BE2C (cell line): ENCODE measurements at regions not wholly inside any gene's neighbourhood (a gene's known extent, or its start where the extent isn't known, plus 50 kb on each side); places are given as distances from the start of the nearest gene placed in this dataset.

Experiments used
- DNase-seq: peaks from one replicate; pipeline ENCODE4 v3.0.0-alpha.2; 2020
- H3K27me3 ChIP-seq: fragments of 250-450 bp; sonication (Bioruptor Pico); 2 replicates; pipeline ENCODE4 v1.5.1; 2020; ENCODE audit warnings: mild to moderate bottlenecking
- H3K36me3 ChIP-seq: fragments of 250-450 bp; sonication (Bioruptor Pico); 2 replicates; pipeline ENCODE4 v1.5.1; 2020; ENCODE audit warnings: mild to moderate bottlenecking
- H3K4me1 ChIP-seq: fragments of 250-450 bp; sonication (Bioruptor Pico); 2 replicates; pipeline ENCODE4 v1.5.1; 2020
- H3K4me3 ChIP-seq: 2 replicates; pipeline ENCODE4 v1.5.1; 2011; ENCODE audit warnings: low read depth, low read length
- H3K9me3 ChIP-seq: fragments of 250-450 bp; sonication (Bioruptor Pico); 2 replicates; pipeline ENCODE4 v1.5.1; 2020
- TF ChIP-seq, protein P1 (sequence below): IDR thresholded peaks from 2 replicates; pipeline ENCODE4 v1.5.1; 2012; ENCODE audit warnings: mild to moderate bottlenecking, low read depth, low read length

DNA sequence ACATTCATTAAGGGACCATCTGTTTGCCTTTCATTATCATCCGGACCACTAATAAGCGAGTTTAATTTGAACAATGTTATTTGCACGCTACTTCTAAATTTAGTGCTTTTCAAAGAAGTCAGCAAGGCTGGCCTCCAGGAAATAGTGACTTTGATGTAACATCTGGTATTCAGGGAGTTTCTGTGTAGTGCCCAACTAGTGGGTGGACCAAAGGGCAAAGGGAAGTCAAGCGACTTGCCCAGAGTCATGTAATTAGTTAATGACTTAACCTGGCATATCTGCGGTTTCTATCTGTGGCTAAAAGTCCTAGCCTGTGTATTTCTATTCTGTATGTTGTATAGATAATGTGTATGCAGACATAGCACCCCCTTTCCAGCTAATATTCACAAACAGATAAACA lies 56.3 kb upstream of the LCORL start:
- H3K4me3 ChIP-seq = no peak overlapping the region
- H3K9me3 ChIP-seq = no peaks in the 10 kb centered on the region
- TF ChIP-seq, protein P1, sequence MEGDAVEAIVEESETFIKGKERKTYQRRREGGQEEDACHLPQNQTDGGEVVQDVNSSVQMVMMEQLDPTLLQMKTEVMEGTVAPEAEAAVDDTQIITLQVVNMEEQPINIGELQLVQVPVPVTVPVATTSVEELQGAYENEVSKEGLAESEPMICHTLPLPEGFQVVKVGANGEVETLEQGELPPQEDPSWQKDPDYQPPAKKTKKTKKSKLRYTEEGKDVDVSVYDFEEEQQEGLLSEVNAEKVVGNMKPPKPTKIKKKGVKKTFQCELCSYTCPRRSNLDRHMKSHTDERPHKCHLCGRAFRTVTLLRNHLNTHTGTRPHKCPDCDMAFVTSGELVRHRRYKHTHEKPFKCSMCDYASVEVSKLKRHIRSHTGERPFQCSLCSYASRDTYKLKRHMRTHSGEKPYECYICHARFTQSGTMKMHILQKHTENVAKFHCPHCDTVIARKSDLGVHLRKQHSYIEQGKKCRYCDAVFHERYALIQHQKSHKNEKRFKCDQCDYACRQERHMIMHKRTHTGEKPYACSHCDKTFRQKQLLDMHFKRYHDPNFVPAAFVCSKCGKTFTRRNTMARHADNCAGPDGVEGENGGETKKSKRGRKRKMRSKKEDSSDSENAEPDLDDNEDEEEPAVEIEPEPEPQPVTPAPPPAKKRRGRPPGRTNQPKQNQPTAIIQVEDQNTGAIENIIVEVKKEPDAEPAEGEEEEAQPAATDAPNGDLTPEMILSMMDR = no peak
- H3K36me3 ChIP-seq = no peaks in the 10 kb centered on the region
- H3K27me3 ChIP-seq = peaks cover 5% of the 10 kb centered on the region; the same call in 1 of the 2 replicates
- DNase-seq = no peak
- no peaks in the 10 kb centered on the region for H3K4me1 ChIP-seq

DNA sequence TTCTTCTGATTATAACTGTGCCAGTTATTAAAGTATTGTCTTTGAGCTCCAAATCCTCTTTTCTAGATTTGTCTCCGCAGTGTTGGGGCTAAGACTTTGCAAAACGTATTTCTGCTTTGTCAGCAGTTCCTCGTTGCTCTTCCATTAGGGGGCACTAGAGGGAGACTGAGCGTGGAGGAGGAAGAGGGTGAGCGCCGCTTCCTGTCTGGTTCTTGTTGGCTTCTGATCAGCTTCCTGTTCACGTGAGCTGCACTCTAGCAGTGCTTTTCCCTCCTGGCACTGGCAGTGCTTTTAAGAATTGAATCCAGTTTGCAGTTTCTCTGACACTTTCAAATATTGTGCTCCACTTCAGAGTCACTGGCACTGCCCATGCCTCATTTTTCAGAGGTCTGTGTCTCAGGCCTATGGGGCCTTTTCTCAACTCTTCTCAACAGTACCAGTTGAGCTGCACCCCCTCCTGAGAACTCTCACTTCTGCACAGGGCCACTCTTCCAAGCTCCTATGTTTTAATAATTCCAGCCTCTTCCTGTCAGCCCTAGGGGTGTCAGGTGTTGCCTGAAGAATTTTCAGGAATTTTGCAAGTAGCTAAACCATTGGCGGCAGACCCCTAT lies 54.4 kb upstream of the LCORL start:
- no peaks in the 10 kb centered on the region for H3K4me1 ChIP-seq
- peaks cover 9% of the 10 kb centered on the region; the same call in 1 of the 2 replicates for H3K27me3 ChIP-seq
- H3K36me3 ChIP-seq = no peaks in the 10 kb centered on the region
- TF ChIP-seq, protein P1 = peak; percentile 85
- no peak overlapping the region for H3K4me3 ChIP-seq
- no peaks in the 10 kb centered on the region for H3K9me3 ChIP-seq
- peak; percentile 76 for DNase-seq

DNA sequence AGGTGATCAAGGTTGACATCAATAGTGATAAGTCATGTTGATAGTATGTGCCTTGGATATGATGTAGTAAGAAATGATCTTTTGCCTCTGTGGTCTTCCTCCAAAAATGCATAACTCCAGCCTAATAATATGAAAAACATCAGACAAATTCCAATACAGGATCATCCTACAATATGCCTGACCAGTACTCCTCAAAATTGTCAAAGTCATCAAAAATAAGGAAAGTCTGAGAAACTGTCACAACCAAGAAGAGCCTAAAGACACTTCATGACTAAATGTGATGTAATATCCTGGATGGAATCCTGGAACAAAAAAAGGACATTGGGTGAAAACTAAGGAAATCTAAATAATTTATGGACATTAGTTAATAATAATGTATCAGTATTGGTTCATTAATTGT lies 50.3 kb upstream of the LCORL start:
- TF ChIP-seq, protein P1 = no peak
- DNase-seq = no peak
- Histone ChIP-seq H3K27me3 (peaks cover 9% of the 10 kb centered on the region; the same call in 1 of the 2 replicates), H3K4me1 (no peaks in the 10 kb centered on the region), H3K9me3 (no peaks in the 10 kb centered on the region), H3K4me3 (no peak overlapping the region), H3K36me3 (no peaks in the 10 kb centered on the region)
